GM12864 (cell line): ENCODE measurements at regions not wholly inside any gene's neighbourhood (a gene's known extent, or its start where the extent isn't known, plus 50 kb on each side); places are given as distances from the start of the nearest gene placed in this dataset.

Source experiments
- DNase-seq: peaks from one replicate; pipeline ENCODE4 v3.0.0-alpha.2; 2011; ENCODE audit warnings: low read depth
- H3K4me3 ChIP-seq: 2 replicates; pipeline ENCODE4 v1.5.1; 2011; ENCODE audit warnings: mild to moderate bottlenecking, low read depth, low read length, control low read depth
- CTCF ChIP-seq: IDR thresholded peaks from 2 replicates; pipeline ENCODE4 v1.5.1; 2011; ENCODE audit warnings: low read depth, mild to moderate bottlenecking, moderate library complexity, low read length, control low read depth, inconsistent platforms; ENCODE audit errors: missing control alignments

- no peak for TF ChIP-seq CTCF
- no peak overlapping the region for H3K4me3 ChIP-seq
- DNase-seq, result no peak
These were observed 415.5 kb upstream of the ADAMTS5 start for GRCh38 chr21:27382404-27382803.

GRCh38 chr21:27380303-27380702 is 413.4 kb upstream of the ADAMTS5 start:
- TF ChIP-seq CTCF, result no peak
- no peak overlapping the region for H3K4me3 ChIP-seq
- DNase-seq, result no peak

- H3K4me3 ChIP-seq, result no peak overlapping the region
These were observed 412.5 kb upstream of the ADAMTS5 start for GRCh38 chr21:27379354-27379753.

GRCh38 chr21:27372381-27372780 is 405.5 kb upstream of the ADAMTS5 start:
- H3K4me3 ChIP-seq, result no peak overlapping the region
- DNase-seq, result no peak
- no peak for TF ChIP-seq CTCF

More at GRCh38 chr21:27379354-27379753, 412.5 kb upstream of the ADAMTS5 start:
- TF ChIP-seq CTCF, result no peak
- no peak for DNase-seq

- no peak for DNase-seq
These were observed 405.1 kb upstream of the ADAMTS5 start for GRCh38 chr21:27371975-27372331.

GRCh38 chr21:27371115-27371974 is 404.5 kb upstream of the ADAMTS5 start:
- DNase-seq, result no peak
- no peak for TF ChIP-seq CTCF
- H3K4me3 ChIP-seq, result no peak overlapping the region

More at GRCh38 chr21:27371975-27372331, 405.1 kb upstream of the ADAMTS5 start:
- H3K4me3 ChIP-seq, result no peak overlapping the region
- no peak for TF ChIP-seq CTCF

GRCh38 chr21:27369978-27370571 is 403.2 kb upstream of the ADAMTS5 start:
- DNase-seq, result no peak
- no peak overlapping the region for H3K4me3 ChIP-seq
- TF ChIP-seq CTCF, result no peak
